CD4-positive, alpha-beta T cell treated with Interleukin-4 for 4 hours (primary cell): ENCODE measurements at regions not wholly inside any gene's neighbourhood (a gene's known extent, or its start where the extent isn't known, plus 50 kb on each side); places are given as distances from the start of the nearest gene placed in this dataset.

Source experiments
- DNase-seq: peaks from one replicate; pipeline ENCODE4 v3.0.0-alpha.2; 2020

- no peak for DNase-seq
Measured at GRCh38 chr3:180188512-180189309, 152.0 kb upstream of the PEX5L start.

GRCh38 chr3:180189310-180189648 lies 152.5 kb upstream of the PEX5L start:
- no peak for DNase-seq

GRCh38 chr3:180196658-180197057 lies 159.9 kb upstream of the PEX5L start:
- no peak for DNase-seq

- no peak for DNase-seq
Measured at GRCh38 chr3:180199417-180199995, 162.8 kb upstream of the PEX5L start.

GRCh38 chr3:180215866-180216265 lies 179.1 kb upstream of the PEX5L start:
- DNase-seq, result no peak

- no peak for DNase-seq
Measured at GRCh38 chr3:180223268-180223667, 186.5 kb upstream of the PEX5L start.

GRCh38 chr3:180229113-180229512 lies 192.4 kb upstream of the PEX5L start:
- DNase-seq, result no peak

- DNase-seq, result no peak
Measured at GRCh38 chr3:180239939-180240338, 203.2 kb upstream of the PEX5L start.

- no peak for DNase-seq
Measured at GRCh38 chr3:180246688-180247195, 210.0 kb upstream of the PEX5L start.

GRCh38 chr3:180250172-180250571 lies 213.4 kb upstream of the PEX5L start:
- no peak for DNase-seq

- DNase-seq, result no peak
Measured at GRCh38 chr3:180252683-180253082, 215.9 kb upstream of the PEX5L start.

- no peak for DNase-seq
Measured at GRCh38 chr3:180253283-180253682, 216.5 kb upstream of the PEX5L start.

GRCh38 chr3:180264479-180264878 lies 227.7 kb upstream of the PEX5L start:
- no peak for DNase-seq

GRCh38 chr3:180265551-180265950 lies 228.8 kb upstream of the PEX5L start:
- DNase-seq, result no peak

- peak; percentile 13 for DNase-seq
Measured at GRCh38 chr3:180267202-180267843, 230.6 kb upstream of the PEX5L start.

GRCh38 chr3:180274536-180274935 lies 237.8 kb upstream of the PEX5L start:
- DNase-seq, result no peak

- no peak for DNase-seq
Measured at GRCh38 chr3:180275176-180275575, 238.4 kb upstream of the PEX5L start.

- DNase-seq, result no peak
Measured at GRCh38 chr3:180277041-180277440, 240.3 kb upstream of the PEX5L start.

GRCh38 chr3:180278583-180279188 lies 241.9 kb upstream of the PEX5L start:
- no peak for DNase-seq

GRCh38 chr3:180280555-180280954 lies 243.8 kb upstream of the PEX5L start:
- no peak for DNase-seq

- no peak for DNase-seq
Measured at GRCh38 chr3:180282386-180282785, 245.6 kb upstream of the PEX5L start.

- no peak for DNase-seq
Measured at GRCh38 chr3:180283251-180283650, 246.5 kb upstream of the PEX5L start.

- DNase-seq, result no peak
Measured at GRCh38 chr3:180284331-180285110, 247.8 kb upstream of the PEX5L start.
